Fibroblast of lung (primary cell): ENCODE measurements at regions not wholly inside any gene's neighbourhood (a gene's known extent, or its start where the extent isn't known, plus 50 kb on each side); places are given as distances from the start of the nearest gene placed in this dataset.

ENCODE experiments used
- EZH2 ChIP-seq: IDR thresholded peaks from 2 replicates; pipeline ENCODE4 v1.5.1; 2012; ENCODE audit warnings: low read length, control low read depth, mild to moderate bottlenecking; ENCODE audit errors: missing control alignments
- TF ChIP-seq, protein P1 (sequence below), 2 donors: IDR thresholded peaks in 1 of 2; conservative IDR thresholded peaks in 1 of 2; 1 replicate in 1 of 2; 2 replicates in 1 of 2; pipeline ENCODE4 v1.5.1; 2011 to 2012; ENCODE audit warnings: low read length in 2 of 2, control low read depth in 1 of 2, inconsistent platforms in 1 of 2, low read depth in 1 of 2, mild to moderate bottlenecking in 1 of 2

DNA sequence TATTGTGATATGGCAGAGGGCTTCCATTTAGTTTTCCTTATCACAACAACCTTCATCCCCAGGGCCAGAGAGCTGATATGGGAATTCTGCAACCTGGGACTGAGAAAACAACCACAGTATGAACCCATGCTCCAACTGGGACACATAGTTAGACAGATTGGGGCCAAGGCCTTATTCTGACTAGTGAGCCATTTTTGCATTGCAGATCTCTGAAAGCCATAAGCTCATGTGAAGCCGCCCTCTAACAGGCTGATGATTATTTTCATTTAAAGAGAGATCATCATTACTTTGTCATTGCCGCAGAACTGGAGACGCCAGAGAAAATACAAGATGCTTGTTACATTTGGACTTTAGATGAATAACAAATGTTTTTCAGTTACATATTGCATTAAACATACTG is 791.7 kb upstream of the POM121L12 start:
- TF ChIP-seq EZH2: no peak
- TF ChIP-seq, protein P1, sequence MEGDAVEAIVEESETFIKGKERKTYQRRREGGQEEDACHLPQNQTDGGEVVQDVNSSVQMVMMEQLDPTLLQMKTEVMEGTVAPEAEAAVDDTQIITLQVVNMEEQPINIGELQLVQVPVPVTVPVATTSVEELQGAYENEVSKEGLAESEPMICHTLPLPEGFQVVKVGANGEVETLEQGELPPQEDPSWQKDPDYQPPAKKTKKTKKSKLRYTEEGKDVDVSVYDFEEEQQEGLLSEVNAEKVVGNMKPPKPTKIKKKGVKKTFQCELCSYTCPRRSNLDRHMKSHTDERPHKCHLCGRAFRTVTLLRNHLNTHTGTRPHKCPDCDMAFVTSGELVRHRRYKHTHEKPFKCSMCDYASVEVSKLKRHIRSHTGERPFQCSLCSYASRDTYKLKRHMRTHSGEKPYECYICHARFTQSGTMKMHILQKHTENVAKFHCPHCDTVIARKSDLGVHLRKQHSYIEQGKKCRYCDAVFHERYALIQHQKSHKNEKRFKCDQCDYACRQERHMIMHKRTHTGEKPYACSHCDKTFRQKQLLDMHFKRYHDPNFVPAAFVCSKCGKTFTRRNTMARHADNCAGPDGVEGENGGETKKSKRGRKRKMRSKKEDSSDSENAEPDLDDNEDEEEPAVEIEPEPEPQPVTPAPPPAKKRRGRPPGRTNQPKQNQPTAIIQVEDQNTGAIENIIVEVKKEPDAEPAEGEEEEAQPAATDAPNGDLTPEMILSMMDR (conservative IDR thresholded peaks at IDR 0.05 in 1 of 2, IDR thresholded peaks at IDR 0.05 in 1 of 2; ENCODE audit: low read depth in 1 of 2, low read length in 2 of 2): no peak
